HG02973 (cell line): ENCODE measurements at regions not wholly inside any gene's neighbourhood (a gene's known extent, or its start where the extent isn't known, plus 50 kb on each side); places are given as distances from the start of the nearest gene placed in this dataset.
"Not testable (repeated sequence)": the region's sequence is repeated elsewhere in the genome, so short reads cannot be mapped to it uniquely, and the experiment has no call there.

Experiments
- ATAC-seq: cut with Tn5 transposase; IDR thresholded peaks from one replicate; pipeline ENCODE4 v1.9.1; 2021; ENCODE audit warnings: moderate library complexity; ENCODE audit not compliant: unreplicated experiment

GRCh38 chrY:12446486-12447265, 254.4 kb upstream of the USP9Y start:
- ATAC-seq, result not testable (repeated sequence)

DNA sequence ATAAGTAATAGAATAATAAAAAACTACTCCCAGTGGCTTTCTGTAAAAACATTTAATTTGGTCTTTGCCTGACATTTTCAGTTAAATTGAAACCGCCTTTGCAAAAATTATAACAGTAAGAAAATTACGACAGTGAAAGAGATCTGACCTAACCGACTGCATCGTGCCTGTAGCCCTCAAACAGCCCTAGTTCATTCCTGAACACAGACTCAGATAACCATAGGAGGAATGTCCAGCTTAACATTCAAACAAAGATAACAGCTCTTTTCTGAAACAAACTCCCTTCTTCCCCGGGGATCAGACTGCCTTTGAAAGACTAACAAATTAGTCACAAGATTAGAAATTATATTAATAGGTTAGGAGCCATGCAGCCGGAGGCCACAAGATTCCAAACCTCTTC, 252.5 kb upstream of the USP9Y start:
- not testable (repeated sequence) for ATAC-seq

GRCh38 chrY:12453318-12453717, 247.7 kb upstream of the USP9Y start:
- ATAC-seq, result not testable (repeated sequence)

DNA sequence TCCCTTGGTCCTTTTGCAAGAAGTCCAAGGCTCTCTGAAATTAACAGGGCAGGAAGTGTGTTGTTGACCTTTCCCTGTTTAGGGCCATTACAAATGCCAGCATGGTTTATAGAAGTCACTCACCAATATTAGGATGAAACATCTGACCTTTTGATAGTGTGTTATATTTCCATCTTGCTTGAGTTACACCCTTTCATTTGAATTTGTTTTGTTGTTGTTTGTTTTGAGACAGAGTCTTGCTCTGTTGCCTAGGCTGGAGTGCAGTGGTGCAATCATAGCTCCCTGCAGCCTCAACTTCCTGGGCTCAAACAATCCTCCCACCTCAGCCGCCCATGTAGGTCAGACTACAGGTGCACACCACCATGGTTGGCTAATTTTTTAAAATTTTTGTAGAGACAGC, 241.1 kb upstream of the USP9Y start:
- no peak for ATAC-seq

DNA sequence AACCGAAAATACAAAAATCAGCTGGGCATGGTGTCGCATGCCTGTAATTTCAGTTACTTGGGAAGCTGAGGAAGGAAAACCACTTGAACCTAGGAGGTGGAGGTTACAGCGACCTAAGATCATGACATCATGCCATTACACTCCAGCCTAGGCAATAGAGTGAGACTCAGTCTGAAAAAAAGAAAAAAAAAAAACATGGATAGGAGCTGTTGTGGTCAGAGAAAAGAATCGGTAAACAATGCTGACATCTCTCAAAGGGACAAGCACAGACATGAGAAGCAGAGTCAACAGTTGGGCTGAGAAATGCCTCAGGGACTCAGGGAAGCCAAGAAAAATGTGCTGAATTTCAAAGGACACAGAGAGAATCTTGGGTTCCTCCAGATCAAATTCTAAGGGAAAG, 236.9 kb upstream of the USP9Y start:
- ATAC-seq, result no peak

- ATAC-seq, result no peak
Measured at GRCh38 chrY:12465706-12466105, 235.3 kb upstream of the USP9Y start.

DNA sequence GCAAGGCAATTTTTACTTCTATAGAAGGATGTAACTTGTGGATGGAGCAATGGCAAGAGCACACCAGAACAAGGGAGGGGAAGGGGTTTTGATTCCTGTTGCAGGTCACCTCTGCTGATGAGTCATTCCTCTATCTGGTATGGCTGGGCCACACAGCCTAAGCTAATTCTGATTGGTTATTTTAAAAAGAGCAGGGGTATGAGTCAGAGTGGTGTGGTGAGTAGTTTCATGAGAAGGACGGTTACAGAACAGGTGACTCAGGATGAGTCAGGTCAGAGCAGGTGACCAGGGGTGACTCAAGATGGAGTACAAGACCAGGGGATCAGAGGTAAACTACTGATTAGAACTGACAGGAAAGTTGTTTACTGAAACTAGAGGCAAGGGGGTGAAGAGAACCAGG, 231.9 kb upstream of the USP9Y start:
- ATAC-seq, result no peak

- ATAC-seq, result no peak
Measured at GRCh38 chrY:12474472-12474871, 226.6 kb upstream of the USP9Y start.

- no peak for ATAC-seq
Measured at GRCh38 chrY:12479382-12479781, 221.6 kb upstream of the USP9Y start.

DNA sequence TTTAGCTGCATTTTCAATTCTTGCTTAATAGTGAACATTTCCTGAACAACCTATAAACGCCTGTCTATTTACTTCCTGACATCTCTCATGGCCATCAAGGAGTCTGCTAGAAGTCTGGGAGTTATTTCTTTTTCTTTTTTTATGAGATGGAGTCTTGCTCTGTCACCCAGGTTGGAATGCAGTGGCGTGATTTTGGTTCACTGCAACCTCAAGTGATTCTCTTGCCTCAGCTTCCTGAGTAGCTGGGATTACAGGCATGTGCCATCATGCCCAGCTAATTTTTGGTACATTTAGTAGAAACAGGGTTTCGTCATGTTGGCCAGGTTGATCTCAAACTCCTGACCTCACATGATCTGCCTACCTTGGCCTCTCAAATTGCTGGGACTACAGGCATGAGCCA, 217.6 kb upstream of the USP9Y start:
- no peak for ATAC-seq

- no peak for ATAC-seq
Measured at GRCh38 chrY:12490558-12491209, 210.3 kb upstream of the USP9Y start.

DNA sequence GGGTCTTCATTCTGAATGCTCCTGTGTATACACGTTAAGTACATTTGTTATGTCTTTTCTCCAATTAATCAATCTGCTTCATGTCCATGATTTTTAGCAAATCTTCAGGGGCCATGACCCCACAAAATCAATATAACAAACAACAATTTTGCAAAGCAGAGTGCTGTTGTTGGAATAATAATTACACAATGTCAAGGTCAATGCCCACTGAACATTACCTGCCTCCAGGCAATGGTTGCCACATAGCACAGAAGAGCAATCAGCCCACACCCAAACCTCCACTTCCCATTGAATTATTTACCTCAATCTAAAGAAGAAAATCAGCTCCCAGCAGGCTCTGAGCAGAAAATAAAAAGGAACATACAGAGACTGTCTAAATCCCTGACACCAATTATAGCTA, 208.8 kb upstream of the USP9Y start:
- ATAC-seq, result no peak

DNA sequence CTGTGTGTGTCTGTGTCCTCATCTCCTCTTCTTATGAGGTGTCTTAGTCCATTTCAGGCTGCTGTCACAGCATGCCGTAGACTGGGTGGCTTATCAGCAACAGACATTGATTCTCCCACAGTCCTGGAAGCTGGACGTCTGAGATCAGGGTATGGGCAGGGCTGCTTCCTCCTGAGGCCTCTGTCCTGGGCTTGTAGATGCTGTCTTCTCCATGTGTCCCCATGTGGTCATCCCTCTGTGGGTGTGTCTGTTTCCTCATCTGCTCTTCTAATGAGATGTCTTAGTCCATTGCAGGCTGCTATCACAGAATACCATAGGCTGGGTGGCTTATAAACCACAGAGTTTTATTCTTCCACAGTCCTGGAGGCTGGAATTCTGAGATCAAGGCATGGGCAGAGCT, 205.0 kb upstream of the USP9Y start:
- ATAC-seq, result no peak

- no peak for ATAC-seq
Measured at GRCh38 chrY:12500096-12500495, 200.9 kb upstream of the USP9Y start.

- not testable (repeated sequence) for ATAC-seq
Measured at GRCh38 chrY:12504028-12504427, 197.0 kb upstream of the USP9Y start.

DNA sequence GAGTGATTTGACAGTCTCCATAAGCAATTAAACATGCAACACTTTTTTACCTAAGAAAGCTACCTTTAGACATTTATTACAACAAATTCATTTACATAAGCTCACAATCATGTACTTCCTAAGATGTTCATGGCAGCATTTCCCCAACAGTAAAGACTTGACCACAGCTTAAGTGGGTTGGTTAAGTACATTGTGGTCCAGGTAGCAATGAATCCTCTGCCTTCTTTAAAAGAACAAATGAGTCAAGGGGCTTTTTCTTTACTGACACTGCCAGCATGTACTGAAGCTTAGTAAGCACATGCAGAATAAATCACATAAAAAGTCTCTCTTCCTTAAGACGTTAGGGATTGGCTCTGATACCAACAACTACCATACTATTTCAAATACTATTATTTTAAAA, 183.7 kb upstream of the USP9Y start:
- no peak for ATAC-seq

GRCh38 chrY:12525206-12525605, 175.8 kb upstream of the USP9Y start:
- no peak for ATAC-seq

GRCh38 chrY:12526362-12527063, 174.5 kb upstream of the USP9Y start:
- ATAC-seq, result no peak

DNA sequence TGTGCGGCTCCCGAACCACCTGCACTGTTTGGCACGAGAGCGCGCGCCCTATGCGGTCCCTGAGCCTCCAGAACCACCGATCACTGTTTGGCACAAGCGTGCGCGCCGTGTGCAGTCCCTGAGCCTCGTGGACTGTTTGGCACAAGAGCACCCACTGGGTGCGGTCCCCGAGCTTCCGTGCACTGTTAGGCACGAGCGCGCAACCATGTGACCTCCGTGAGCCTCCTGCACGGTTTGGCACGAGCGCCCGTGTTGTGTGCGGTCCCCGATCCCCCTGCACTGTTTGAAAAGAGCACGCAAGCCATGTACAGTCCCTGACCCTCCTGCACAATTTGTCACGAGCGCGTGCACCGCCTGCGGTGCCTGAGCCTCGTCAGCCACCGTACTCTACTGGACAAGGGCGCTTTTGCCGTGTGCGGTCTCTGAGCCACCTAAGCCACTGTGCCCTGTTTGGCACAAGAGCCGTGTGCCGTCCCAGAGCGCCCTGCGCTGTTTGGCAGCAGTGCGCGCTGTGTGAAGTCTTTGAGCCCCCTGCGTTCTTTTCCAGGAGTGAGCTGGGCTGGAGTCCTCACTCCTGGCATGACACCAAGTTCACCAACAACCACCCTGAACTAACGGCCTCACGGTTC, 163.7 kb upstream of the USP9Y start:
- ATAC-seq, result no peak

DNA sequence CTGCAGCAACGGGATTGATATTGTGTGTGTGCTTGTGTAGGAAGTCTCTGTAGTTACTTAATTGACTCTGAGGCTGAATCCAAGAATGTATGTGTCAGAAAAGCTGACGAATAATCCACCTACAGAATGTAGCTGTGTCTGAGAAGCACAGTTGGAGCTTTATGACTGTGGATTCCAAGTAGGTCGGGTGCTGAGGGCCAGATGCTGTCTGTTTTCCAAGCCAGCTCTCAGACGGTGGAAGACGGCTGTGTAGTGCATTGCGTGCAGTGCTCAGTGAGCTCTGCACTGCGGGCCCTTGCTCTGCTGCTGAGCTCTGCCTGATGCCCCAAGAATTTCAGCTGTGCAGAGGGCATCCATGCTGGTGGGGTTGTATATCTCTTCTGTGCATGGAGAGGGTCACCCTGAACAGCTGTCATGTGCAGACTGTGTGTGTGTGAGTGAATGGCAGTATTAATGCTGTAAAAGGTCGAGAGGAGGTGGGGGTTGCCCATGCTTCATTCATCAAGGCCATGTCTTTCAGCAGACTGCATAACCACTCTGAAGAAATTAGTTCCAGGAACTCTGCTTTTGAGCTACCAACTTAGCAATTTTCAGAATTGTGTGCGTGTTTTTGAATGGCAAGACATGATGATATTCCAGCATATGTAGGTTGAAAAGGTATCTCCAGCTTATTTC, 154.1 kb upstream of the USP9Y start:
- ATAC-seq, result no peak
